ENCODE measurements at regions not wholly inside any gene's neighbourhood (a gene's known extent, or its start where the extent isn't known, plus 50 kb on each side); places are given as distances from the start of the nearest gene placed in this dataset.

DNA sequence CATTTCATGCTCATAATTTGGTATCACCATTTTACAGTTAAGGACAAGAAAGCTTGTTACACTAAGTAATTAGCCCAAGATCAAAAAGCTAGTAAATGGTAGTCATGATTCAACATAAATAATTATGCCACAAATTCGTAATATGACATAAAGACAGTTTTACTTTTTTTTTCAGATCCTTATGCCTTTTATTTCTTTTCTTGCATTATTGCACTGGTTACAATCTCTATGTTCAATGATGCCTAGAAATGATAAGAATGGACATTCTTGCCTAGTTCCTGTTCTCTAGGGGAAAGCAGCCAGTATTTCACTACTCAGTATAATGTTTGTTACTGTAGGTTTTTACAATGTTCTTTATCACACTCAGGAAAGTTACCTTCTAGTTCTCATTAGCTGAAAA lies 106.4 kb upstream of the ARHGAP5 start:
- no peaks in the 10 kb centered on the region for H3K36me3 ChIP-seq
- H3K27me3 ChIP-seq (replicated peaks in 1 of 7) = no peaks in the 10 kb centered on the region
- peaks cover 6 to 36% (median 22%) of the 10 kb centered on the region in 6 donors for H3K4me1 ChIP-seq
- 82 to 95% (median 92%) methylated on average over 1 of the region's 1 CpG for WGBS, 5 donors
- intact Hi-C loops (cut with DNase I; ENCODE audit: low total_unique reads) = no loop called here
- H3K4me3 ChIP-seq = no peak overlapping the region
- no peak overlapping the region for H3K27ac ChIP-seq
- H3K9me3 ChIP-seq = peaks cover 0 to 34% (median 29%) of the 10 kb centered on the region in 8 donors
- TF ChIP-seq POLR2A (IDR thresholded peaks at IDR 0.05) (no peak), POLR2AphosphoS5 (IDR thresholded peaks at IDR 0.05) (no peak)
- TF ChIP-seq, protein P1, sequence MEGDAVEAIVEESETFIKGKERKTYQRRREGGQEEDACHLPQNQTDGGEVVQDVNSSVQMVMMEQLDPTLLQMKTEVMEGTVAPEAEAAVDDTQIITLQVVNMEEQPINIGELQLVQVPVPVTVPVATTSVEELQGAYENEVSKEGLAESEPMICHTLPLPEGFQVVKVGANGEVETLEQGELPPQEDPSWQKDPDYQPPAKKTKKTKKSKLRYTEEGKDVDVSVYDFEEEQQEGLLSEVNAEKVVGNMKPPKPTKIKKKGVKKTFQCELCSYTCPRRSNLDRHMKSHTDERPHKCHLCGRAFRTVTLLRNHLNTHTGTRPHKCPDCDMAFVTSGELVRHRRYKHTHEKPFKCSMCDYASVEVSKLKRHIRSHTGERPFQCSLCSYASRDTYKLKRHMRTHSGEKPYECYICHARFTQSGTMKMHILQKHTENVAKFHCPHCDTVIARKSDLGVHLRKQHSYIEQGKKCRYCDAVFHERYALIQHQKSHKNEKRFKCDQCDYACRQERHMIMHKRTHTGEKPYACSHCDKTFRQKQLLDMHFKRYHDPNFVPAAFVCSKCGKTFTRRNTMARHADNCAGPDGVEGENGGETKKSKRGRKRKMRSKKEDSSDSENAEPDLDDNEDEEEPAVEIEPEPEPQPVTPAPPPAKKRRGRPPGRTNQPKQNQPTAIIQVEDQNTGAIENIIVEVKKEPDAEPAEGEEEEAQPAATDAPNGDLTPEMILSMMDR (IDR thresholded peaks at IDR 0.05 in 8 of 11, conservative IDR thresholded peaks at IDR 0.05 in 3 of 11) = no peak
- no peak for DNase-seq

DNA sequence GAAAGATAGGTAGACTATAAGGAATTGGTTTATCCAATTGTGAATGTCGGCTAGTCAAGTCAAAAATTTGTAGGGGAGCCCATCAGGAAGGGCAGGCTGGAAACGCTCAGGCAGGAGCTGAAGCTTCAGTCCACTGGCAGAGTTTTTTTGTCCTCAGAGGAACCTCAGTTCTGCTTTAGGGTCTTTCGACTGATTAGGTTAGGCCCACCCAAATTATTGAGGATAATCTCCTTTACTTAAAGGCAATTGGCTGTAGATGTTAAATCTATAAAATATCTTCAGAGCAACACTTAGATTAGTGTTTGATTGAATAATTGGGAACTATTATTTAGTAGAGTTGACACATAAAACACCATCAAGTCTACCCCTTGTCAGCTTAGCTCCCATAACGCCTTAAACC lies 105.5 kb upstream of the ARHGAP5 start:
- intact Hi-C loops (cut with DNase I; ENCODE audit: low total_unique reads) = no loop called here
- no peak overlapping the region for H3K27ac ChIP-seq
- no peaks in the 10 kb centered on the region for H3K36me3 ChIP-seq
- no peak overlapping the region for H3K4me3 ChIP-seq
- no peak for DNase-seq
- whole genome bisulfite sequencing, 5 donors = 83 to 94% (median 92%) methylated on average over 4 of the region's 4 CpGs
- H3K4me1 ChIP-seq = peaks cover 6 to 29% (median 17%) of the 10 kb centered on the region in 6 donors
- H3K9me3 ChIP-seq = peaks cover 0 to 34% (median 29%) of the 10 kb centered on the region in 8 donors
- no peak for TF ChIP-seq POLR2AphosphoS5 (IDR thresholded peaks at IDR 0.05)
- TF ChIP-seq POLR2A (IDR thresholded peaks at IDR 0.05) = no peak
- TF ChIP-seq, protein P1 (IDR thresholded peaks at IDR 0.05 in 8 of 11, conservative IDR thresholded peaks at IDR 0.05 in 3 of 11) = no peak
- no peaks in the 10 kb centered on the region for H3K27me3 ChIP-seq (replicated peaks in 1 of 7)

DNA sequence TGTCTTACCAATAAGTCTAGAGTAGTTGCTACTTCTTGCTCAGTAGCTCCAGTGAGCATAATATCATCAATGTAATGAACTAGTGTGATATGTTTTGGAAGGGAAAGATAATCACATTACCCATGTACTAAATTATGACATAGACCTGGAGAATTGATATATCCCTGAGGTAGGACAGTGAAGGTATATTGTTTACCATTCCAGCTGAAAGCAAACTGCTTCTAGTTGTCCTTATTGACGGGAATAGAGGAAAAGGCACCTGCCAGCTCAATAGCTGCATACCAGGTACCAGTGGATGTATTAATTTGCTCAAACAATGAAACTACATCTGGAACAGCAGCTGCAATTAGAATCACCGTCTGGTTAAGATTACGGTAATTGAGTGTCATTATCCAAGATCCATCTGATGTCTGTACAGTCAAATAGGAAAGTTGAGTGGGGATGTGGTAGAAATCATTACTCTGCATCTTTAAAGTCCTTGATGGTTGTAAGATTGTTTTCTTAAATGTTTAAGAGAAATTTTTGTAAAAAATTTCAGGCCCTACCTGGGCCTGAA lies 100.0 kb upstream of the ARHGAP5 start:
- 82 to 96% (median 89%) methylated on average over 3 of the region's 3 CpGs for WGBS, 5 donors
- TF ChIP-seq POLR2A (IDR thresholded peaks at IDR 0.05) (no peak), POLR2AphosphoS5 (IDR thresholded peaks at IDR 0.05) (no peak)
- TF ChIP-seq, protein P1 (IDR thresholded peaks at IDR 0.05 in 8 of 11, conservative IDR thresholded peaks at IDR 0.05 in 3 of 11) = no peak
- H3K4me1 ChIP-seq = no peaks in the 10 kb centered on the region
- no peaks in the 10 kb centered on the region for H3K27me3 ChIP-seq (replicated peaks in 1 of 7)
- H3K9me3 ChIP-seq = peaks cover 0 to 26% (median 20%) of the 10 kb centered on the region in 8 donors
- H3K36me3 ChIP-seq = no peaks in the 10 kb centered on the region
- DNase-seq = no peak
- intact Hi-C loops (cut with DNase I; ENCODE audit: low total_unique reads) = no loop called here
- no peak overlapping the region for H3K27ac ChIP-seq
- H3K4me3 ChIP-seq = no peak overlapping the region

DNA sequence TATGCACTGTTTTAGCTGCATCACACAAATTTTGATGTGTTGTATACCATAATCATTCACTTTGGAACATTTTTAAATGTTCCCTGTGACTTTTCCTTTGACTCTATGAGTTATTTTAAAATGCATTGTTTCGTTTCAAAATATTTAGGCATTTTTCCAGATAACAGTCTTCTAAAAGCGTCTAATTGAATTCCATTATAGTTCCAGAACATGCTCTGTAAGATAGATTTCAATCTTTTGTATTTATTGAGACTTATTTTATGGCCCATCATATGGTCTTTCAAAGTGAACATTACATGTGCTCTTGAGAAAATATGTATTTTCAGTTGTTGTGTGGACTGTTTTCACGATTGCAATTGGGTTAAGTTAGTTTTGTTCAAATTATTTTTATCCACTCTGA lies 98.7 kb upstream of the ARHGAP5 start:
- peaks cover 0 to 37% (median 28%) of the 10 kb centered on the region in 8 donors for H3K9me3 ChIP-seq
- intact Hi-C loops (cut with DNase I; ENCODE audit: low total_unique reads) = no loop called here
- WGBS, 5 donors = 59 to 86% (median 74%) methylated on average over 3 of the region's 3 CpGs
- H3K4me1 ChIP-seq = no peaks in the 10 kb centered on the region
- H3K4me3 ChIP-seq = no peak overlapping the region
- H3K36me3 ChIP-seq = no peaks in the 10 kb centered on the region
- no peaks in the 10 kb centered on the region for H3K27me3 ChIP-seq (replicated peaks in 1 of 7)
- no peak overlapping the region for H3K27ac ChIP-seq
- no peak for DNase-seq
- TF ChIP-seq, protein P1 (IDR thresholded peaks at IDR 0.05 in 8 of 11, conservative IDR thresholded peaks at IDR 0.05 in 3 of 11) = no peak
- TF ChIP-seq POLR2A (IDR thresholded peaks at IDR 0.05) (no peak), POLR2AphosphoS5 (IDR thresholded peaks at IDR 0.05) (no peak)
